Activated CD4-positive, alpha-beta memory T cell treated with anti-CD3 and anti-CD28 coated beads, Interleukin-2, amount 10 ng/mL, durations not matched to agents 7 days and 5 days (primary cell): ENCODE measurements at regions not wholly inside any gene's neighbourhood (a gene's known extent, or its start where the extent isn't known, plus 50 kb on each side); places are given as distances from the start of the nearest gene placed in this dataset.
"Not testable (repeated sequence)": the region's sequence is repeated elsewhere in the genome, so short reads cannot be mapped to it uniquely, and the experiment has no call there.

Experiments used
- CTCF ChIA-PET: fragments of 350-600 bp; sonication (Branson Sonifier 250); formaldehyde crosslinking; loops from one replicate; lab custom pipeline; 2021; ENCODE audit warnings: antibody characterized with exemption, inconsistent platforms; lab: Charles Lee
- POLR2A ChIA-PET: fragments of 350-600 bp; sonication (Branson Sonifier 250); formaldehyde crosslinking; loops from one replicate; lab custom pipeline; 2021; ENCODE audit warnings: antibody characterized with exemption; lab: Charles Lee
- DNase-seq: peaks from one replicate; pipeline ENCODE4 v3.0.0-alpha.2; 2020
- H3K27ac Mint-ChIP-seq: one replicate; pipeline ENCODE4 v1.8.0; 2021; ENCODE audit warnings: mild to moderate bottlenecking, mixed read lengths
- H3K27me3 Mint-ChIP-seq: one replicate; pipeline ENCODE4 v1.8.0; 2021; ENCODE audit warnings: mixed read lengths
- H3K36me3 Mint-ChIP-seq: one replicate; pipeline ENCODE4 v1.8.0; 2021; ENCODE audit warnings: low read depth, mixed read lengths
- H3K4me1 Mint-ChIP-seq: one replicate; pipeline ENCODE4 v1.8.0; 2021; ENCODE audit warnings: mixed read lengths
- H3K4me3 Mint-ChIP-seq: one replicate; pipeline ENCODE4 v1.8.0; 2021; ENCODE audit warnings: mild to moderate bottlenecking, mixed read lengths
- H3K9me3 Mint-ChIP-seq: one replicate; pipeline ENCODE4 v1.8.0; 2021; ENCODE audit warnings: mixed read lengths

DNA sequence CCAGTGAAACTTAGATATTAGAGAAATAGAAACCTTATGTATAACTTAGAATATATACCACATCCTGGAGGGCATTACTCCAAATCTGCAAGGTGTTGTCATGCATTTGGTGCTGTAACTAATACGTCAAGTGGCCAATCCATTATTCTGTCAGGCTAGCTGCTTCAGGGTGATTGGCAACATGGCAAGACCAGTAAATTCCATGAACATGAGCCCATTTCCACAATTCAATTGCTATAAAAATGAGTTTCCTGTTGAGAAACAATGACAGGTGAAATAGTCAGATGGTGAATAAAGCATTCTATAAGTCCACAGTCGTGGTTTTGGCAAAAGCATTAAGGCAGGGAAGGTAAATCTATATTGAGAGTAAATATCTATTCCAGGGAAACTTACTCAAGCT, 566.0 kb downstream of the ADGRL2 start:
- Mint-ChIP-seq H3K27me3 (no peaks in the 10 kb centered on the region), H3K9me3 (peaks cover 7% of the 10 kb centered on the region), H3K36me3 (no peaks in the 10 kb centered on the region), H3K4me3 (no peak overlapping the region), H3K4me1 (no peaks in the 10 kb centered on the region), H3K27ac (no peak overlapping the region)
- CTCF ChIA-PET = no interaction called here
- DNase-seq = no peak
- POLR2A ChIA-PET = no interaction called here

- H3K27me3 Mint-ChIP-seq, H3K9me3 Mint-ChIP-seq, H3K4me1 Mint-ChIP-seq, POLR2A ChIA-PET, CTCF ChIA-PET, H3K36me3 Mint-ChIP-seq, H3K27ac Mint-ChIP-seq, DNase-seq, H3K4me3 Mint-ChIP-seq: not testable (repeated sequence)
Observed at GRCh38 chr1:82359541-82359940, 558.8 kb downstream of the ADGRL2 start.

- H3K27ac Mint-ChIP-seq, H3K36me3 Mint-ChIP-seq, H3K4me1 Mint-ChIP-seq, DNase-seq, CTCF ChIA-PET, H3K9me3 Mint-ChIP-seq, H3K4me3 Mint-ChIP-seq, POLR2A ChIA-PET, H3K27me3 Mint-ChIP-seq: not testable (repeated sequence)
Observed at GRCh38 chr1:82358706-82359105, 558.0 kb downstream of the ADGRL2 start.

- DNase-seq, H3K36me3 Mint-ChIP-seq, POLR2A ChIA-PET, H3K27me3 Mint-ChIP-seq, H3K9me3 Mint-ChIP-seq, CTCF ChIA-PET, H3K27ac Mint-ChIP-seq, H3K4me1 Mint-ChIP-seq, H3K4me3 Mint-ChIP-seq: not testable (repeated sequence)
Observed at GRCh38 chr1:82354546-82354945, 553.8 kb downstream of the ADGRL2 start.

DNA sequence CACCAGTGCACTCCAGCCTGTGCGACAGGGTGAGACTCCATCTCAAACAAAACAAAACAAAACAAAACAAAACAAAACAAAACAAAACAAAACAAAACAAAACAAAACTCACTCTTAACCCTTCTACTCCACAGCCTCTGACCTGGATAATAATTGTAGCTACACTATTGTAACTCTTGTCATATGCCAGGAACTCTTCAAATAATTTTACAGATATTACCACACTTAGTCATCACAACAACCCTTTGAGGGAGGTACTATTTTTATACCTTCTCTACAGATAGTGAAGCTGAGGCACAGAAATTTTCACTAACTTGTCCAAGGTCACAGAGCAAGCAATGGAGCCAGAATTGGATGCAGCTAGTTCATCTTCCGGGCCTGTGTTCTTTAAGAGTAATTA, 547.8 kb downstream of the ADGRL2 start:
- Mint-ChIP-seq H3K4me3 (no peak overlapping the region), H3K27me3 (no peaks in the 10 kb centered on the region), H3K4me1 (no peaks in the 10 kb centered on the region), H3K9me3 (peaks cover 23% of the 10 kb centered on the region), H3K27ac (no peak overlapping the region), H3K36me3 (no peaks in the 10 kb centered on the region)
- POLR2A ChIA-PET = no interaction called here
- CTCF ChIA-PET = no interaction called here
- DNase-seq = no peak

- Mint-ChIP-seq H3K4me1 (no peaks in the 10 kb centered on the region), H3K36me3 (no peaks in the 10 kb centered on the region), H3K9me3 (peaks cover 19% of the 10 kb centered on the region), H3K27ac (no peak overlapping the region), H3K27me3 (no peaks in the 10 kb centered on the region), H3K4me3 (no peak overlapping the region)
- ChIA-PET POLR2A (no interaction called here), CTCF (no interaction called here)
- DNase-seq = no peak
Observed at GRCh38 chr1:82346141-82346540, 545.4 kb downstream of the ADGRL2 start.

- CTCF ChIA-PET = no interaction called here
- no peak overlapping the region for H3K27ac Mint-ChIP-seq
- no peaks in the 10 kb centered on the region for H3K36me3 Mint-ChIP-seq
- DNase-seq = no peak
- peaks cover 3% of the 10 kb centered on the region for H3K9me3 Mint-ChIP-seq
- POLR2A ChIA-PET = no interaction called here
- no peaks in the 10 kb centered on the region for H3K27me3 Mint-ChIP-seq
- no peaks in the 10 kb centered on the region for H3K4me1 Mint-ChIP-seq
- no peak overlapping the region for H3K4me3 Mint-ChIP-seq
Observed at GRCh38 chr1:82343381-82343780, 542.6 kb downstream of the ADGRL2 start.

DNA sequence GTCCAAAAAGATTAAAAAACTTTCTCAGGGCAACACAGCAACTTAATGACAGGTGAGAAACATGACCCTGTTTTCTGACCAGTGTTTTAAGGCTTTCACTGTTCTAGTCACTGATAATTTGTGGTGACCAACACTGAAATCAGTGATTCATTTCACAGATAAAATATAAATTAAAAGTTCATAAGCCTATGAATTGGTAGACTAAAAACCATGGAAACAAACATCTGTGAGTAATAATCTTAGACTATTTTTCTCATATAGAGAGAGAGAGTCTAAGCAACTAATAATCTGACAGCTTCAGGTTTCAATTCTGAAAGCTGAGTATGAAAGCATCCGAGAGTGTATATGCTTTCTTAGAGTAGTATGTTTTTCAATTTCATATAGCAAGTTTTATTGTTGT, 536.9 kb downstream of the ADGRL2 start:
- Mint-ChIP-seq H3K4me1 (no peaks in the 10 kb centered on the region), H3K9me3 (peaks cover 3% of the 10 kb centered on the region), H3K27me3 (no peaks in the 10 kb centered on the region), H3K4me3 (no peak overlapping the region), H3K27ac (no peak overlapping the region), H3K36me3 (no peaks in the 10 kb centered on the region)
- no peak for DNase-seq
- ChIA-PET POLR2A (no interaction called here), CTCF (no interaction called here)

DNA sequence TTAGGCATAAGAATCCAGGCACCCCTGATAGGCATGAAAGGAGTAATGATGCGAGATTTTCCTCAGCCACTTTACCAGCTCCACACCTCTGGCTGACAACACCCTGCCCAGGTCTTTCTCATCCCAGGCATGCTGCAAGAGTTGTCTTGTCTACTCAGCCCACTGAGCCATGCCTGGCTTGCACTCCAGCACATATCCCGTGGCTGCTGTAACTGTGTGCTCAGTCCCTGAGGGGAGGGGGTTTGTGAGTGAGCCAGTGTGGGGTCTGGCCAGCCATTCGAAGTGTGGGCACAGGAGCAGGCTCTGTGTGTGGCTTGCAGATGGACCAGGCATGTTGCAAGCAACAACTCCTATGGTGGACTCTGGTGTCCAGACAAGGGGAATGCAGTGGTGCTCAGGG, 529.6 kb downstream of the ADGRL2 start:
- H3K9me3 Mint-ChIP-seq = peaks cover 3% of the 10 kb centered on the region
- POLR2A ChIA-PET = no interaction called here
- H3K36me3 Mint-ChIP-seq = no peaks in the 10 kb centered on the region
- H3K4me3 Mint-ChIP-seq = no peak overlapping the region
- H3K4me1 Mint-ChIP-seq = no peaks in the 10 kb centered on the region
- H3K27ac Mint-ChIP-seq = no peak overlapping the region
- DNase-seq = no peak
- CTCF ChIA-PET = no interaction called here
- H3K27me3 Mint-ChIP-seq = no peaks in the 10 kb centered on the region

DNA sequence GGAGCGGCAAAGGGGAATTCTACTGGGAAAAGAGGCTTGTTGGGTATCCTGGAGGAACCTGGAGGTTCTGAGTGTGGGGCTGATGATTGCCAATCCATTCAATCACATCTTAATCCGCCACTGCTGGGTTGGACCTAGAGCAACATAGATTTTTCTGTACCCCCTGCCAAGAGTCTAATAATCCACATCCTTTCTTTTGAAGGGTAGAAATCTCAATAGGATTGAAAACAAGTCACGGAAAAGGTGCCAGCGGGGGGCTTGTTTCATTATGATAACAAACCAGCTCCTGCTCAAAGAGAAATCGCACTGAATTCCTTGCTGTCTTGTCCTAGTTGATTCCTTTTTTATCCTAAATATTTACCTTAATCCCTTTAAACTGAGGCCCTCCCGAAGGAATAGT, 528.5 kb downstream of the ADGRL2 start:
- H3K4me1 Mint-ChIP-seq = no peaks in the 10 kb centered on the region
- no peak for DNase-seq
- ChIA-PET POLR2A (no interaction called here), CTCF (no interaction called here)
- H3K36me3 Mint-ChIP-seq = no peaks in the 10 kb centered on the region
- H3K4me3 Mint-ChIP-seq = no peak overlapping the region
- no peak overlapping the region for H3K27ac Mint-ChIP-seq
- H3K9me3 Mint-ChIP-seq = peaks cover 3% of the 10 kb centered on the region
- H3K27me3 Mint-ChIP-seq = no peaks in the 10 kb centered on the region

GRCh38 chr1:82323144-82323841, 522.6 kb downstream of the ADGRL2 start:
- Mint-ChIP-seq H3K4me1 (no peaks in the 10 kb centered on the region), H3K9me3 (no peaks in the 10 kb centered on the region), H3K27ac (no peak overlapping the region), H3K36me3 (no peaks in the 10 kb centered on the region), H3K27me3 (no peaks in the 10 kb centered on the region), H3K4me3 (no peak overlapping the region)
- ChIA-PET CTCF (no interaction called here), POLR2A (no interaction called here)
- no peak for DNase-seq

DNA sequence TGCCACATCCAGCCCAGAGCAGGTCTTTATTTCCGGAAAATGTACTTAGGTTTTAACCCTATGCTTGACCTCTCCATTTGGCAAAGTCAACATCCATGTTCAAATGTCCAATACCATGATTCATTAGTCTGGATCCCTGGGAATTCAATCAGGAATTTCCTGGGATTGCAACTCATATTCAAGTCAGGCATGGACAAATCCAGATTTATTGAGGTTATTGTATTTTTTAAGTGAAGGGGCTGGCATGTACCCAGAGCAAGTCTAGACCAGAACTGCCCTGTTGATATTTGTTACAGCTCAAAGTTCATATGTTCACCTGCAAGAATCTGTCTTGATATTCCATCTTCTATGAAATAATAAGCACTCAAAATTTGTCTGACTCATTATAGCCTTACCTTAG, 521.1 kb downstream of the ADGRL2 start:
- CTCF ChIA-PET = no interaction called here
- H3K9me3 Mint-ChIP-seq = no peaks in the 10 kb centered on the region
- POLR2A ChIA-PET = no interaction called here

DNA sequence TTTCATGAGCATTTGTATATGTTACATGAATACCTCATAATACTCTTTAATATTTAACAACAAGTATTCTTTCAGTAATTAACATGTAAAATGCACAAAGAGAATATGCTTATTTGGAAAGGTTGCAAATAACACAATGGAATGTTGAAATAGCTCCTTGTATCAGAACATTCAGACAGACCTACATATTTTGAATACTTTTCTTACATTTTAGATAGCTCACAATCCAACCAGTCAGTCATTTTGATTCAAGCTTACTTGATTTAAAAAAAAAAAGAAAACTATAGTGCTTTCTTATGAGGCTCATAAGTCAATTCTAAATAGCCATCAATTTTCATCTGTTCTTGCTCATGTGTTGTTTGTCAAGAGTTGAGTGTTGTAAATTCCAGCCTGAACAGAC, 518.8 kb downstream of the ADGRL2 start:
- no peak for DNase-seq
- CTCF ChIA-PET = no interaction called here
- POLR2A ChIA-PET = no interaction called here
- H3K4me1 Mint-ChIP-seq = no peaks in the 10 kb centered on the region
- H3K9me3 Mint-ChIP-seq = no peaks in the 10 kb centered on the region
- H3K27ac Mint-ChIP-seq = no peak overlapping the region
- no peak overlapping the region for H3K4me3 Mint-ChIP-seq
- no peaks in the 10 kb centered on the region for H3K27me3 Mint-ChIP-seq
- H3K36me3 Mint-ChIP-seq = no peaks in the 10 kb centered on the region

More for the DNA sequence above, 521.1 kb downstream of the ADGRL2 start:
- no peak for DNase-seq
- H3K4me3 Mint-ChIP-seq = no peak overlapping the region
- no peaks in the 10 kb centered on the region for H3K36me3 Mint-ChIP-seq
- no peaks in the 10 kb centered on the region for H3K4me1 Mint-ChIP-seq
- H3K27me3 Mint-ChIP-seq = no peaks in the 10 kb centered on the region
- no peak overlapping the region for H3K27ac Mint-ChIP-seq

DNA sequence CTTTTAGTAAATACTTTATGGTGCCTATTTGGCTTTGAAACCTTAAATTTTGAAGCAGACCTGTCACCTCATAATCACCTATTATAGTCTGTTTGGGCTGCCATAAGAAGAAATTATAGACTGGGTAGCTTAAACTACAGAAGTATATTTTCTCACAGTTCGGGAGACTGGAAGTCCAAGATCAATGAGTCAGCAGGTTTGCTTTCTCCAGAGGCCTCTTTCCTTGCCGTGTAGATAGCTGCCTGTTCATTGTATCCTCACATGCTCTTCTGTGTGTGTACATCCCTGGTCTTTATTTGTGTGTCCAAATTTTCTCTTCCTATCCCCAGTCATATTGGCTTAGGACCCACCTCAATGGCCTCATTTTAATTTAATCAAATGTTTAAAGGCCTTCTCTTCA, 518.2 kb downstream of the ADGRL2 start:
- no peaks in the 10 kb centered on the region for H3K4me1 Mint-ChIP-seq
- ChIA-PET POLR2A (no interaction called here), CTCF (no interaction called here)
- DNase-seq = no peak
- H3K36me3 Mint-ChIP-seq = no peaks in the 10 kb centered on the region
- no peaks in the 10 kb centered on the region for H3K27me3 Mint-ChIP-seq
- H3K27ac Mint-ChIP-seq = no peak overlapping the region
- H3K4me3 Mint-ChIP-seq = no peak overlapping the region
- H3K9me3 Mint-ChIP-seq = no peaks in the 10 kb centered on the region
